ENCODE measurements at regions not wholly inside any gene's neighbourhood (a gene's known extent, or its start where the extent isn't known, plus 50 kb on each side); places are given as distances from the start of the nearest gene placed in this dataset.

DNA sequence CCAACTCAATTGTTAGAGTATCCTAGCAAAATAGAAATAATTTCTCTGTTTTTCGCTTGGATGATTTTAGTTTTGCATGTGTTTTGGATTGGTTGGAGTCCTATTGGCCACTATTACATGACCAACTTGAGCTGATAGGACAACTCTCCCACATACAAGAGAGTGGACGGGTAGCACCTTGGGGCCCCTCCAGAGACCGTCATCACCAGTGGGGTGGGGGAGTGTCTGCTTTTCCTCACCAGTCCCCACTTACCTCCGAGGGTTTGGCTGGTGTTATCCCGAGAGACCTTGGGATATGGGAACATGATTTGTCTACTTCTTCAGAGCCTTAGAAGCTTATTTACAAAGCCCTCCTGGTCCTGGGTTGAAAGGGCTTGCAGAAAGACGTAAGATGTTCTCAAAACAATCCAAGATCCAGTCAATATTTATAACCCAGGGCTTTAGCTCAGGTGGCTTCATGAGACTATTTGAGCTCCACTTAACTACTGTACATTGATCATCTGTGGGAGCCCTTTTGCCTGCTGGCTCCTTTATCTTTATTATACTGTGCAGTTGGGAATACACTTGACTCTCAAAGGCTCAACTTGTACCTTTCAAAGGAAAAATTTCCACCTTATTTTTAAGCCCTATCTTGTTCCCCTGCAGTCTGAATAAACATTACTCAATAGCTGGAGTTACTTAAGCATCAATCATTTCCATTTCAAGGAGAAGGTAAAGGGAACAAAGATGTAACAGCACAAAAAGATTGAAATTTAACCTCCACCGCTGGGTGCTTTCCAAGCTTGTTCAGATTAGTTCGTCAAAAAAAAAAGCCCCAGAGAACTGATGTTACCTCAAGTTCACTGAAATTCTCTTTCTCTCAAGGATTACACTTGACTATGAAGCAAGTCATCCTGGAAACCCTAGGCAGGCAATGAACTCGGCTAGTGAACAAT lies 119.7 kb downstream of the WDR11 start (continued):
- TF ChIP-seq, protein P1, sequence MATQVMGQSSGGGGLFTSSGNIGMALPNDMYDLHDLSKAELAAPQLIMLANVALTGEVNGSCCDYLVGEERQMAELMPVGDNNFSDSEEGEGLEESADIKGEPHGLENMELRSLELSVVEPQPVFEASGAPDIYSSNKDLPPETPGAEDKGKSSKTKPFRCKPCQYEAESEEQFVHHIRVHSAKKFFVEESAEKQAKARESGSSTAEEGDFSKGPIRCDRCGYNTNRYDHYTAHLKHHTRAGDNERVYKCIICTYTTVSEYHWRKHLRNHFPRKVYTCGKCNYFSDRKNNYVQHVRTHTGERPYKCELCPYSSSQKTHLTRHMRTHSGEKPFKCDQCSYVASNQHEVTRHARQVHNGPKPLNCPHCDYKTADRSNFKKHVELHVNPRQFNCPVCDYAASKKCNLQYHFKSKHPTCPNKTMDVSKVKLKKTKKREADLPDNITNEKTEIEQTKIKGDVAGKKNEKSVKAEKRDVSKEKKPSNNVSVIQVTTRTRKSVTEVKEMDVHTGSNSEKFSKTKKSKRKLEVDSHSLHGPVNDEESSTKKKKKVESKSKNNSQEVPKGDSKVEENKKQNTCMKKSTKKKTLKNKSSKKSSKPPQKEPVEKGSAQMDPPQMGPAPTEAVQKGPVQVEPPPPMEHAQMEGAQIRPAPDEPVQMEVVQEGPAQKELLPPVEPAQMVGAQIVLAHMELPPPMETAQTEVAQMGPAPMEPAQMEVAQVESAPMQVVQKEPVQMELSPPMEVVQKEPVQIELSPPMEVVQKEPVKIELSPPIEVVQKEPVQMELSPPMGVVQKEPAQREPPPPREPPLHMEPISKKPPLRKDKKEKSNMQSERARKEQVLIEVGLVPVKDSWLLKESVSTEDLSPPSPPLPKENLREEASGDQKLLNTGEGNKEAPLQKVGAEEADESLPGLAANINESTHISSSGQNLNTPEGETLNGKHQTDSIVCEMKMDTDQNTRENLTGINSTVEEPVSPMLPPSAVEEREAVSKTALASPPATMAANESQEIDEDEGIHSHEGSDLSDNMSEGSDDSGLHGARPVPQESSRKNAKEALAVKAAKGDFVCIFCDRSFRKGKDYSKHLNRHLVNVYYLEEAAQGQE (IDR thresholded peaks at IDR 0.05; ENCODE audit: unreplicated experiment), result no peak
- TF ChIP-seq POLR2AphosphoS5 (IDR thresholded peaks at IDR 0.05; ENCODE audit: low read depth) (no peak), STAT1 (IDR thresholded peaks at IDR 0.05; ENCODE audit: unreplicated experiment) (no peak), CREB1 (CRISPR knock-in tag; IDR thresholded peaks at IDR 0.05; ENCODE audit: low read depth) (no peak), EZH2phosphoT487 (IDR thresholded peaks at IDR 0.05; ENCODE audit: unreplicated experiment) (no peak), ZNF114 (CRISPR knock-in tag; IDR thresholded peaks at IDR 0.05) (no peak), ZNF331 (CRISPR knock-in tag; IDR thresholded peaks at IDR 0.05; ENCODE audit: low read depth) (no peak)
- TF ChIP-seq, protein P2, sequence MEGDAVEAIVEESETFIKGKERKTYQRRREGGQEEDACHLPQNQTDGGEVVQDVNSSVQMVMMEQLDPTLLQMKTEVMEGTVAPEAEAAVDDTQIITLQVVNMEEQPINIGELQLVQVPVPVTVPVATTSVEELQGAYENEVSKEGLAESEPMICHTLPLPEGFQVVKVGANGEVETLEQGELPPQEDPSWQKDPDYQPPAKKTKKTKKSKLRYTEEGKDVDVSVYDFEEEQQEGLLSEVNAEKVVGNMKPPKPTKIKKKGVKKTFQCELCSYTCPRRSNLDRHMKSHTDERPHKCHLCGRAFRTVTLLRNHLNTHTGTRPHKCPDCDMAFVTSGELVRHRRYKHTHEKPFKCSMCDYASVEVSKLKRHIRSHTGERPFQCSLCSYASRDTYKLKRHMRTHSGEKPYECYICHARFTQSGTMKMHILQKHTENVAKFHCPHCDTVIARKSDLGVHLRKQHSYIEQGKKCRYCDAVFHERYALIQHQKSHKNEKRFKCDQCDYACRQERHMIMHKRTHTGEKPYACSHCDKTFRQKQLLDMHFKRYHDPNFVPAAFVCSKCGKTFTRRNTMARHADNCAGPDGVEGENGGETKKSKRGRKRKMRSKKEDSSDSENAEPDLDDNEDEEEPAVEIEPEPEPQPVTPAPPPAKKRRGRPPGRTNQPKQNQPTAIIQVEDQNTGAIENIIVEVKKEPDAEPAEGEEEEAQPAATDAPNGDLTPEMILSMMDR (conservative IDR thresholded peaks at IDR 0.05; ENCODE audit: low read depth in 2 of 2), result no peak
- TF ChIP-seq, protein P3, sequence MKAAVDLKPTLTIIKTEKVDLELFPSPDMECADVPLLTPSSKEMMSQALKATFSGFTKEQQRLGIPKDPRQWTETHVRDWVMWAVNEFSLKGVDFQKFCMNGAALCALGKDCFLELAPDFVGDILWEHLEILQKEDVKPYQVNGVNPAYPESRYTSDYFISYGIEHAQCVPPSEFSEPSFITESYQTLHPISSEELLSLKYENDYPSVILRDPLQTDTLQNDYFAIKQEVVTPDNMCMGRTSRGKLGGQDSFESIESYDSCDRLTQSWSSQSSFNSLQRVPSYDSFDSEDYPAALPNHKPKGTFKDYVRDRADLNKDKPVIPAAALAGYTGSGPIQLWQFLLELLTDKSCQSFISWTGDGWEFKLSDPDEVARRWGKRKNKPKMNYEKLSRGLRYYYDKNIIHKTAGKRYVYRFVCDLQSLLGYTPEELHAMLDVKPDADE (IDR thresholded peaks at IDR 0.05), result no peak

DNA sequence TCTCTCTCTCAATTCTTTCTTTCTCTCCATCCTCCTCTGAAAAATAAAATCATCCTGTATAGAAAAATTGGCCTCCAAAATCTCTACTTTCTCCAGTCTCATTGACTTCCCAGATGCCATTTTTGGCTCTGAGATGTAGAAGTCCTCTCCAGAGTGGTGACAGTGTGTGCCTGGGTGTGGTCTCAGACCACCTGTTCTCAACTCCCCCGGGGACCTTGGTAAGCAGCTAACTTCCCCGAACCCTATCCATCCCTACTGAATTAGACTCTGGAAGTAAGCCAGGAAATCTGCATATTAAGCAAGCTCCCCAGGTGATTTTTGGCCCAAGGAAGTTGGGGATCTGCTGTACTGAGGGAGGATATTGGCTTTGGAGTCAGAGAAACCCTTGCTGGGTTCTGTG lies 120.5 kb downstream of the WDR11 start:
- H2AFZ ChIP-seq, result no peak overlapping the region
- H3K27ac ChIP-seq (ENCODE audit: low read depth), result no peak overlapping the region
- Mint-ChIP-seq H3K4me1 (peaks cover 5% of the 10 kb centered on the region; the same call in 1 of the 3 replicates), H3K9me3 (peaks cover 24% of the 10 kb centered on the region), H3K27ac (no peak overlapping the region), H3K4me3 (no peak overlapping the region), H3K27me3 (ENCODE audit: insufficient read depth, low read depth, poor library complexity) (peaks cover 1% of the 10 kb centered on the region), H3K36me3 (ENCODE audit: low read depth) (peaks cover 15% of the 10 kb centered on the region)
- no peaks in the 10 kb centered on the region for H3K4me1 ChIP-seq (ENCODE audit: insufficient read depth)
- ATAC-seq (no peak), DNase-seq (ENCODE audit: low spot score) (no peak)
- no peaks in the 10 kb centered on the region; the same call in 1 of the 2 replicates for H3K36me3 ChIP-seq (ENCODE audit: insufficient read depth)
- H3F3A ChIP-seq (replicated peaks; ENCODE audit: low read depth), result no peaks in the 10 kb centered on the region
- H4K20me1 ChIP-seq (replicated peaks; ENCODE audit: insufficient read depth), result no peaks in the 10 kb centered on the region
- no peak overlapping the region for H3K4me2 ChIP-seq
- no peaks in the 10 kb centered on the region for H3K79me2 ChIP-seq (replicated peaks; ENCODE audit: insufficient read depth)
- H3K9me2 ChIP-seq (ENCODE audit: insufficient read depth), result peaks cover 21% of the 10 kb centered on the region; the same call in 1 of the 2 replicates
- H3K4me3 ChIP-seq, result no peak overlapping the region
- no peaks in the 10 kb centered on the region for H3K27me3 ChIP-seq (ENCODE audit: insufficient read depth)
- TF ChIP-seq ZNF462 (CRISPR knock-in tag; IDR thresholded peaks at IDR 0.05), result no peak
- TF ChIP-seq CREB1 (CRISPR knock-in tag; IDR thresholded peaks at IDR 0.05; ENCODE audit: low read depth), result no peak
- TF ChIP-seq ZNF114 (CRISPR knock-in tag; IDR thresholded peaks at IDR 0.05), result no peak
- no peak for TF ChIP-seq EZH2 (IDR thresholded peaks at IDR 0.05; ENCODE audit: low read depth, unreplicated experiment)
- TF ChIP-seq EZH2phosphoT487 (IDR thresholded peaks at IDR 0.05; ENCODE audit: unreplicated experiment), result no peak

Measured in GM23338 (cell line).